HL-60 (cell line): ENCODE measurements at regions not wholly inside any gene's neighbourhood (a gene's known extent, or its start where the extent isn't known, plus 50 kb on each side); places are given as distances from the start of the nearest gene placed in this dataset.

Experiments
- DNase-seq, 2 experiments: peaks; one replicate each; pipeline ENCODE4 v3.0.0-alpha.2; 2010 to 2020; ENCODE audit warnings: low read depth in 1 of 2, low spot score in 1 of 2
- H3K27ac ChIP-seq: fragments of 250-450 bp; sonication (Bioruptor Pico); replicated peaks from 2 replicates; pipeline ENCODE4 v1.5.1; 2020; ENCODE audit warnings: mild to moderate bottlenecking, moderate library complexity
- H3K27me3 ChIP-seq: fragments of 250-450 bp; sonication (Bioruptor Pico); 2 replicates; pipeline ENCODE4 v1.5.1; 2021; ENCODE audit warnings: mild to moderate bottlenecking, moderate library complexity; ENCODE audit not compliant: insufficient read depth, poor library complexity, severe bottlenecking
- H3K4me3 ChIP-seq: replicated peaks from 2 replicates; pipeline ENCODE4 v1.5.1; 2011; ENCODE audit warnings: mild to moderate bottlenecking, control low read depth, low read length; ENCODE audit not compliant: insufficient read depth
- CTCF ChIP-seq: IDR thresholded peaks from one replicate; pipeline ENCODE4 v1.5.1; 2011; ENCODE audit warnings: low read length, control low read depth, inconsistent platforms; ENCODE audit not compliant: insufficient read depth
- GABPA ChIP-seq: IDR thresholded peaks from 2 replicates; pipeline ENCODE4 v1.6.1; 2012; ENCODE audit warnings: low read depth
- POLR2AphosphoS5 ChIP-seq: IDR thresholded peaks from 2 replicates; pipeline ENCODE4 v1.6.1; 2012; ENCODE audit warnings: low read depth
- REST ChIP-seq: IDR thresholded peaks from 2 replicates; pipeline ENCODE4 v1.6.1; 2012; ENCODE audit warnings: low read depth; ENCODE audit not compliant: insufficient replicate concordance
- SPI1 ChIP-seq: IDR thresholded peaks from 2 replicates; pipeline ENCODE4 v1.6.1; 2012; ENCODE audit warnings: low read depth, mild to moderate bottlenecking, borderline replicate concordance

GRCh38 chr20:55155360-55155759 lies 680.0 kb downstream of the DOK5 start:
- Histone ChIP-seq H3K4me3 (no peak overlapping the region), H3K27me3 (no peaks in the 10 kb centered on the region), H3K27ac (no peak overlapping the region)
- no peak for DNase-seq
- TF ChIP-seq SPI1 (no peak), POLR2AphosphoS5 (no peak), GABPA (no peak), REST (no peak), CTCF (no peak)

- Histone ChIP-seq H3K27ac (no peak overlapping the region), H3K4me3 (no peak overlapping the region), H3K27me3 (no peaks in the 10 kb centered on the region)
- DNase-seq = no peak
- TF ChIP-seq SPI1 (no peak), REST (no peak), GABPA (no peak), CTCF (no peak), POLR2AphosphoS5 (no peak)
Measured at GRCh38 chr20:55153001-55153645, 677.7 kb downstream of the DOK5 start.

- no peak for DNase-seq
- TF ChIP-seq SPI1 (no peak), GABPA (no peak), REST (no peak), CTCF (no peak), POLR2AphosphoS5 (no peak)
- H3K4me3 ChIP-seq = no peak overlapping the region
- no peaks in the 10 kb centered on the region for H3K27me3 ChIP-seq
- no peak overlapping the region for H3K27ac ChIP-seq
Measured at GRCh38 chr20:55151171-55151570, 675.8 kb downstream of the DOK5 start.
